AG10803 (cell line): ENCODE measurements at regions not wholly inside any gene's neighbourhood (a gene's known extent, or its start where the extent isn't known, plus 50 kb on each side); places are given as distances from the start of the nearest gene placed in this dataset.

Source experiments
- DNase-seq: peaks from one replicate; pipeline ENCODE4 v3.0.0; 2010; ENCODE audit warnings: low read depth
- H3K4me3 ChIP-seq: 2 replicates; pipeline ENCODE4 v1.5.1; 2011; ENCODE audit warnings: mild to moderate bottlenecking, low read length, control low read depth
- CTCF ChIP-seq: conservative IDR thresholded peaks from 2 replicates; pipeline ENCODE4 v1.5.1; 2011; ENCODE audit warnings: mild to moderate bottlenecking, low read length, control low read depth, inconsistent platforms

- TF ChIP-seq CTCF = no peak
- no peak for DNase-seq
- no peak overlapping the region for H3K4me3 ChIP-seq
These were observed 393.2 kb downstream of the DLEU7 start for GRCh38 chr13:50450279-50450678.

- H3K4me3 ChIP-seq = no peak overlapping the region
- TF ChIP-seq CTCF = no peak
- DNase-seq = peak; percentile 15
These were observed 391.9 kb downstream of the DLEU7 start for GRCh38 chr13:50451609-50452008.

- TF ChIP-seq CTCF = no peak
- H3K4me3 ChIP-seq = no peak overlapping the region
- no peak for DNase-seq
These were observed 391.5 kb downstream of the DLEU7 start for GRCh38 chr13:50452028-50452427.

GRCh38 chr13:50452756-50453155 lies 390.7 kb downstream of the DLEU7 start:
- TF ChIP-seq CTCF = no peak
- H3K4me3 ChIP-seq = no peak overlapping the region
- peak; percentile 23 for DNase-seq

GRCh38 chr13:50453188-50453587 lies 390.3 kb downstream of the DLEU7 start:
- no peak overlapping the region for H3K4me3 ChIP-seq
- peak; percentile 23 for DNase-seq
- no peak for TF ChIP-seq CTCF

- H3K4me3 ChIP-seq = no peak overlapping the region
These were observed 387.4 kb downstream of the DLEU7 start for GRCh38 chr13:50456111-50456510.

More at GRCh38 chr13:50456111-50456510, 387.4 kb downstream of the DLEU7 start:
- peak; percentile 41 for DNase-seq
- no peak for TF ChIP-seq CTCF
